ENCODE measurements at regions not wholly inside any gene's neighbourhood (a gene's known extent, or its start where the extent isn't known, plus 50 kb on each side); places are given as distances from the start of the nearest gene placed in this dataset.

DNA sequence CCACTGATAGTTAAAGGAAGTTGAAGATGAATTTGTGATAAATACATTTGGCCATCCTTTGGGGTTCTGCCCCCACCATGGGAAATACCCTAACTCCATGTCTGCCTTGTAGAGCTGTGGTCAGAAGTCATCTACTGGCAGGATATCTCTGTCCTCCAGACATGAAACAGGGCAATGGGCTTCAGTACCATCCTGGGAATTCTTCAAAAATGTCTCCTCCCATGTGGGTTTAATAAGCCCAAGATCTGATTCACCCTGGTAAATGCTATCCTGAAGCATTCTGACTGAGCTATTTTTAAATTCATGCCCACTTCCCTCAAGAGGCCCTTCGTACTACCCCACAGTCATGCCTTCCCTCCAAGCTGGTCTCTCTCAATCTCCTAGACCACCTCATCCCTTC lies 113.7 kb upstream of the SLC25A36 start:
- no peaks in the 10 kb centered on the region for H3K4me1 ChIP-seq
- WGBS, 2 donors: 75 to 83% methylated on average over 1 of the region's 1 CpG
- intact Hi-C loops (cut with DNase I): no loop called here
- no peak overlapping the region for H3K27ac ChIP-seq
- no peaks in the 10 kb centered on the region for H3K36me3 ChIP-seq (replicated peaks in 1 of 2; ENCODE audit: insufficient read depth in 1 of 2, low read depth in 2 of 2)
- TF ChIP-seq, protein P1, sequence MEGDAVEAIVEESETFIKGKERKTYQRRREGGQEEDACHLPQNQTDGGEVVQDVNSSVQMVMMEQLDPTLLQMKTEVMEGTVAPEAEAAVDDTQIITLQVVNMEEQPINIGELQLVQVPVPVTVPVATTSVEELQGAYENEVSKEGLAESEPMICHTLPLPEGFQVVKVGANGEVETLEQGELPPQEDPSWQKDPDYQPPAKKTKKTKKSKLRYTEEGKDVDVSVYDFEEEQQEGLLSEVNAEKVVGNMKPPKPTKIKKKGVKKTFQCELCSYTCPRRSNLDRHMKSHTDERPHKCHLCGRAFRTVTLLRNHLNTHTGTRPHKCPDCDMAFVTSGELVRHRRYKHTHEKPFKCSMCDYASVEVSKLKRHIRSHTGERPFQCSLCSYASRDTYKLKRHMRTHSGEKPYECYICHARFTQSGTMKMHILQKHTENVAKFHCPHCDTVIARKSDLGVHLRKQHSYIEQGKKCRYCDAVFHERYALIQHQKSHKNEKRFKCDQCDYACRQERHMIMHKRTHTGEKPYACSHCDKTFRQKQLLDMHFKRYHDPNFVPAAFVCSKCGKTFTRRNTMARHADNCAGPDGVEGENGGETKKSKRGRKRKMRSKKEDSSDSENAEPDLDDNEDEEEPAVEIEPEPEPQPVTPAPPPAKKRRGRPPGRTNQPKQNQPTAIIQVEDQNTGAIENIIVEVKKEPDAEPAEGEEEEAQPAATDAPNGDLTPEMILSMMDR (IDR thresholded peaks at IDR 0.05): no peak
- TF ChIP-seq POLR2A (IDR thresholded peaks at IDR 0.05): no peak
- no peaks in the 10 kb centered on the region for H3K27me3 ChIP-seq
- H3K4me3 ChIP-seq: no peak overlapping the region
- DNase-seq (no peak), ATAC-seq (no peak)
- H3K9me3 ChIP-seq: no peaks in the 10 kb centered on the region

DNA sequence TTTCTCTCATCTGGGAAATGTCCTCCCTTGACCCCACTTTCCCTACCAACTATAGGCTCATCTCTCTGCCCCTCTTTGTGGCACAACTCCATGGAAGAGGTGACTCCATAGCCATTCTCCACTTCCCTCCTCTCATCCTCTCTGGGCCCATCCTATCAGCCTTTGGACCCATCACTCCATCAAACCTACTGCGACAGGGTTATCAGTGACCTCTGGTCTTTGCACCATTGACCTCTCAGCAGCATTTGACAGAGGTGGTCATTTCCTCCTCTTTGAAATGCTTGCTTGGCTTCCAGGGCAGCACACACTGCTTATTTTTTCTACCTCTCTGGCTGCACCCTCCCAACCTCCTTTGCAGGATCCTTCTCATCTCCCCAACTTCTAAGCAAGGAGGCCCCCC lies 113.1 kb upstream of the SLC25A36 start:
- Histone ChIP-seq H3K4me3 (no peak overlapping the region), H3K27me3 (no peaks in the 10 kb centered on the region), H3K4me1 (no peaks in the 10 kb centered on the region), H3K36me3 (replicated peaks in 1 of 2; ENCODE audit: insufficient read depth in 1 of 2, low read depth in 2 of 2) (no peaks in the 10 kb centered on the region), H3K27ac (no peak overlapping the region), H3K9me3 (no peaks in the 10 kb centered on the region)
- WGBS, 2 donors: 63 to 67% methylated on average over 1 of the region's 1 CpG
- ATAC-seq (no peak), DNase-seq (no peak)
- TF ChIP-seq, protein P1 (IDR thresholded peaks at IDR 0.05): no peak
- TF ChIP-seq POLR2A (IDR thresholded peaks at IDR 0.05): no peak
- intact Hi-C loops (cut with DNase I): no loop called here

DNA sequence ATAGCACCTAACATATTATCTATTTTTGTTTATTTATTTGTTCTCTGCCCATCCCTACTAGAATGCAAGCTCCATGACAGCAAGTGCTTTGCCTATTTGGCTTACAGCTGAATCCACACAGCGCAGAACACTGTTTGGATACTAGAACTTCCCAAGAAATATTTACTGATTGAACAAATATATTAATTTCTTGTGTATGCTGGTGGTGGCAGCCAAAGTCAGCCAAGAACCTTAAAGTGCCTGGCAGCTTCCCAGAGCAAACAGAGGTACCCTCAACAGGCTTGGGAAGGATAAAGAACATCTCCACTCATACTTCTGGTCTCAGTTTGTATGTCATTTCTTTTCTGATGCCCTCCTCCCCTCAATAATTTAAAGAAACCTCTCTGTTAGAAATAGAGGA lies 111.8 kb upstream of the SLC25A36 start:
- no peak for TF ChIP-seq POLR2A (IDR thresholded peaks at IDR 0.05)
- TF ChIP-seq, protein P1 (IDR thresholded peaks at IDR 0.05): no peak
- Histone ChIP-seq H3K4me3 (no peak overlapping the region), H3K4me1 (no peaks in the 10 kb centered on the region), H3K27me3 (no peaks in the 10 kb centered on the region), H3K36me3 (replicated peaks in 1 of 2; ENCODE audit: insufficient read depth in 1 of 2, low read depth in 2 of 2) (no peaks in the 10 kb centered on the region), H3K9me3 (no peaks in the 10 kb centered on the region), H3K27ac (no peak overlapping the region)
- ATAC-seq (no peak), DNase-seq (no peak)
- intact Hi-C loops (cut with DNase I): no loop called here
- WGBS, 2 donors: 70 to 76% methylated on average over 1 of the region's 1 CpG

DNA sequence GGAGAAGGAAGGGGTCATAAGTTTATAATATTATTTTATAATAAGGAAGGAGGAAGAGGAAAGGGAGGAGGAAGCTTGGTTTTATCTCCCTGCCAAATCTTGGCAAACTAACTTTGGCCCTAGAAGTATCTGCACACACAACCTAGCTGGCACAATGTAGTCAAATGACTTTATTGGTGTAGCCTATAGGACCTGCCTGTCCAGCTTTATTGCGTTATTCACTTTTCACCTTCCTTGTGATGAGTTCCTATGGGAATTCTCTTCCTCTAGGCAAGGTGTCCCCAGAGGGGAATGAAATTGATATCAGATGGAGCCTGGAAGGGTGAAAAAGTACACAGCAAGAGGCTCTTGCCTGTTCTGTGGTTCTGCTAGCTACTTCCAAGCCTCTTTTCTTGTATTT lies 111.2 kb upstream of the SLC25A36 start:
- TF ChIP-seq, protein P1 (IDR thresholded peaks at IDR 0.05): no peak
- no peak for TF ChIP-seq POLR2A (IDR thresholded peaks at IDR 0.05)
- no peak for ATAC-seq
- Histone ChIP-seq H3K27me3 (no peaks in the 10 kb centered on the region), H3K9me3 (no peaks in the 10 kb centered on the region), H3K4me3 (no peak overlapping the region), H3K4me1 (no peaks in the 10 kb centered on the region), H3K27ac (no peak overlapping the region), H3K36me3 (replicated peaks in 1 of 2; ENCODE audit: insufficient read depth in 1 of 2, low read depth in 2 of 2) (no peaks in the 10 kb centered on the region)
- DNase-seq: no peak
- intact Hi-C loops (cut with DNase I): no loop called here
- WGBS, 2 donors: 77 to 89% methylated on average over 1 of the region's 1 CpG

DNA sequence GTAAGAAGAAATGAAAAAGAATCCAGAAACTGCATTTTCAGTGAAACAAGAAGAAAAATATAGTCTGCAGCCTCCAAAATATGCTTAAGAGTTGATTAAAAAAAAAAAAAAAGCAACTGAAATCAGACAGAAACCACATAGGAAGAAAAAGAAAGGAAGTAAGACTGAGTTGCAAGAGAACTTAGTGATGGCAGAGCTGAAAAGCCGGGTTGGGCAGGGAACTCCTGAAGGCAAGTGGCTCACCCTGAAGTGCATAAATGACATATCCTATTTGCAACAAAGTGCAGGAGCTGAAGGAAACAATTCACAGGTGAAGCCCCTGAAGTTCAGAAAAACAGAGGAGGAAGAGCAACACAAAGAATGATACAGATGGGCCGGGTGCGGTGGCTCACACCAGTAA lies 108.8 kb upstream of the SLC25A36 start:
- intact Hi-C loops (cut with DNase I): no loop called here
- Histone ChIP-seq H3K4me3 (no peak overlapping the region), H3K36me3 (replicated peaks in 1 of 2; ENCODE audit: insufficient read depth in 1 of 2, low read depth in 2 of 2) (no peaks in the 10 kb centered on the region), H3K27ac (no peak overlapping the region), H3K9me3 (no peaks in the 10 kb centered on the region), H3K4me1 (no peaks in the 10 kb centered on the region), H3K27me3 (no peaks in the 10 kb centered on the region)
- no peak for DNase-seq
- 67 to 82% methylated on average over 3 of the region's 3 CpGs for WGBS, 2 donors
- TF ChIP-seq POLR2A (IDR thresholded peaks at IDR 0.05): no peak
- TF ChIP-seq, protein P1 (IDR thresholded peaks at IDR 0.05): no peak
- ATAC-seq: no peak

All from body of pancreas (tissue), 4 donors.